GM19035 (cell line): ENCODE measurements at regions not wholly inside any gene's neighbourhood (a gene's known extent, or its start where the extent isn't known, plus 50 kb on each side); places are given as distances from the start of the nearest gene placed in this dataset.
"Not testable (repeated sequence)": the region's sequence is repeated elsewhere in the genome, so short reads cannot be mapped to it uniquely, and the experiment has no call there.

ENCODE experiments used
- ATAC-seq: cut with Tn5 transposase; IDR thresholded peaks from one replicate; pipeline ENCODE4 v1.9.1; 2021; ENCODE audit not compliant: unreplicated experiment

DNA sequence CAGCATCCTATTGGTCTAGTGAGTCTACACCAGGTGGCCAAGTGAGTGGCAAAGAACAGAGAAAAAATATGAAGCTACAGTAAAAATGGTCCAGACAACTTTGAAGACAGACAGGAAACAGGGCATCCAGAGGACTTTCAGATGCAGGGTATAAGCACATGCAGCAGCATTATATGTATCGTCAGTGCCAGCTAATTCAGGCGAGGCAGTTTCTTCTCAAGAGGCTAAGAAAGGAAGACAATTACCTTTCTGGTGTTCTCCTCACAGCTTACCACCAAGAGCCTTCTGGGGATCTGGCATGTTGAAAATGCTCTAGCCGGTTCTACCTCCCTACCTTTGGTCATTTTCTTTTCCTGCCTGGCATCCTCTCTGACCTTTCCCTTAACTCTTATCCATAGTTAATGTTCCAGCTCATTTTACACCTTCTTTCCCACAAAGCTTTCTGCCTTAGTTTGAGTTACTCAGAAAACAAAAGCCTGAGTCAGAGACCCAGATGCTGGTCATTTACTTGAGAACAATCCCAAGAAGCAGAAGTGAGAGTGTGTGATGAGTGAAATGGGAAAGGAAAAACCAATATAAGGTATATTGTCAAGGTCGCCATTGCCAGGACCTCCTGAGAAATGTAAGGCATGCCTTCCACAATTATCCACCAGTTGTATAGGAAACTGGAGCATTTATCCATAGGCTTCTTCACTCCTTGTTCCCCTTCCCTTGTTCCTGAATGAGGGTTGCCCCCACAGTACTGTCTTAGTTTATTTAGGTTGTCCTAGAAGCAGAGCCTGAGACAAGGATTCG is 444.1 kb downstream of the PLPP3 start:
- peak; percentile 40 for ATAC-seq

DNA sequence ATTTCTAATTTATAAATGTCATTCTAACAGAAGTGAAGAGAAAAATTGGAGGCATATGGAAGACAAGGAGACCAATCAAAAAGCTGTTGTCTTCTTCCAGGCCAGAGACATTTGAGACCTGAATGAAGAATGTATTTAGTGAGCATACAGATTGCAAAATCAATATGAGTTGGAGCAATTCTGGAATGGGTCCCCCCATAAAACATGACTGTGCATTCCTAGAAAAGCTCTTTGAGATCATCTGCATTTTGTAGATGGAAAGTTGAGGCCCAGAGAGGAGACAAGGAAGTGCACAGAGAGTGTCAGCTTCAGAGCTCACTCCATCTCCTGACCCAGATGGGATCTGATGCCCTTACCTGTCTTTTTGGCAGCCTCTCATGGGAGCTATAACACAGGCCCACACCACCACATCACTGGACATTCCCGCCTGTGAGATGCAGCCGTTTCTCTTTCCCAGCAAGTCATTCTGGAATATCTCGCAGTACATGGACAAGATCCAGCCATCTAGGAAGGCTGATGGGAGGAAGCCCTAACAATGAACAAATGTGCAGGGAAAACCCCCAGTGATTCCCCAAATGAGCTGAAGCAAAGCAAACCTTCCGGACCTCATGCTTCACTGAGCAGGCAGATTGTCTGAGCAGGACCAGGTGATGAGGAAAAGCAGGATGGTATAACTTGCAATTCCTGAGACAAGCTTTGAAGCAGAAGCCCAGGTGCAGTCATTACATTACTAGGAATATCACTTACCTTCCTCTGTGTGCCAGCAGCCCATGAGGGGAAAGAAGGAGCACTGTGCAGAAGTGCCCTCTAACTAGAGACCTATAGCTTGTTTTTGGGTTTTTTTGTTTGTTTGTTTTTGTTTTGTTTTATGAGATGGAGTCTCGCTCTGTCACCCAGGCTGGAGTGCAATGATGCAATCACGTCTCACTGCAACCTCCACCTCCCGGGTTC is 445.6 kb downstream of the PLPP3 start:
- peak; percentile 65 for ATAC-seq

DNA sequence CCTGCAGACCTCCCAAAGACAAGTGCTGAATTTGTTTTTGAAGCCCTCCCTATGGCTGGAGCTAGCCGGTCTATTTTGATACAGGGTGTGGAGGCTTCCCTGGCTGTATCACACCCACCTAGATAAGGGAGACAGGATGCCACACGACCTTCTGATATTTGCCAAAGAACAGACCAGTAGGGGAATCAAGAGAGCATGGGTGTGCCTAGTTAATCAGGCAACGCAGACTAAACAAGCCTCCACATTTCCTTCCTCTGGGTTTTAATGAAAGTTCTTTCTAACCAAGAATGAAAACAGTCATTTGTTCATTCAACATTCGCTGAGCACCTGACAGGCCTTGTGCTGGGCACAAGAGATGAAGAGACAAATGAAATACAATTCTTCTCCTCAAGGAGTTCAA is 446.8 kb downstream of the PLPP3 start:
- no peak for ATAC-seq

DNA sequence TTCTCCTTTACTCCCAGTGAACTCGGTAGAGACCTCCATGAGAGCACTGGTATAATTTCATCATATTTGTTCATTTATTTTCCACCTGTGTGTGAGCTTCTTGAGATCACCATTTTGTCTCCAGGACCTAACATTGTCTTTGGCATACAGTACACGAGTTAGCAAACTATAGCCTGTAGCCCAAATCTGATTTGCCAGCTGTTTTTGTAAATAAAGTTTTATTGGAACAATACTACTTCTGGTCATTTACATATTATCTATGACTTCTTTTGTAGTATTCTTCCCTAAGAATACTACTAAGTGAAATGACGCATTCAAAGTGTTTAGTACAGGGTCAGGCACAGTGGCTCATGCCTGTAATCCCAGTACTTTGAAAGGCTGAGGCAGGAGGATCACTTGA is 449.5 kb downstream of the PLPP3 start:
- no peak for ATAC-seq

DNA sequence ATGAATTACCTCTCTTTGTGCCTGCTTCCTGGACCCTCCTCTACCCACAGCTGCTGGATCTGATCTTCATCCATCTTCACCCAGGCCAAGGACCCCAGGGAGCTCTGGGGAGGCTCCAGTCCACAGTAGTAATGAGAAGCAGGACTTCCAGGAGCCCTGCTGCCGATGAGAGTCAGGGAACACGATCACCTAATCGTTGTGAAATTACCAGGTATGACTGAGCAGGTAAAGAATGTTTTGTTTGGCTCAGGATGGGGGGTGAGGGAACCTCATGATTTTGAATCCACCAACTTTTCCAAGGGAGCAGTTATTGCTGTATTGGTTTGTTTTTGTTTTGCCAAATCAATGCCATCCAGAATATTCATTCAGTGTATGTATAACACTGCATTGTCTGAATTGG is 454.0 kb downstream of the PLPP3 start:
- ATAC-seq, result no peak

DNA sequence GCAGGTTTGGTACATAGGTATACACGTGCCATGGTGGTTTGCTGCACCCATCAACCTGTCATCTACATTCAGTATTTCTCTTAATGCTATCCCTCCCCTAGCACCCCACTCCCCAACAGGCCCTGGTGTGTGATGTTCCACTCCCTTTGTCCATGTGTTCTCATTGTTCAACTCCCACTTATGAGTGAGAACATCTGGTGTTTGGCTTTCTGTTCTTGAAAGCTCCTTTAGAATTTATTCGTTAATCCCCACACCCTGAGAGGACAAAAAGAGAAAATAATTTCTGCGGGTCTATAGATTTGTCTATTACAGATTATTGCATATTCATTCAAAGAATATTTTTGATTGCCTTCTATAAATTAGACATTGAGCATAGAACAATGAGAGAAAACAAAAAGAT is 455.5 kb downstream of the PLPP3 start:
- ATAC-seq, result no peak

DNA sequence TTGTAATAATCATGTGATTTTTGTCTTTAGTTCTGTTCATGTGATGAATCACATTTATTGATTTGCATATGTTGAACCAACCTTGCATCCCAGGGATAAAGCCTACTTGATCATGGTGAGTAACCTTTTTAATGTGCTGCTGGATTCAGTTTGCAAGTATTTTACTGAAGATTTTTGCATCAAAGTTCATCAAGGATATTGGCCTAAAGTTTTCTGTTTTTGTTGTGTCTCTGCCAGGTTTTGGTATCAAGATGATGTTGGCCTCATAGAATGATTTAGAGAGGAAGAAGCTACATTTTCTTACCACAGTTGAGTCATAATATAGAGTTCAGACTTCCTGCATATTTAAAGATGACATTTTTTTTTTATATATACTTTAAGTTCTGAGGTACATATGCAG is 455.9 kb downstream of the PLPP3 start:
- no peak for ATAC-seq

DNA sequence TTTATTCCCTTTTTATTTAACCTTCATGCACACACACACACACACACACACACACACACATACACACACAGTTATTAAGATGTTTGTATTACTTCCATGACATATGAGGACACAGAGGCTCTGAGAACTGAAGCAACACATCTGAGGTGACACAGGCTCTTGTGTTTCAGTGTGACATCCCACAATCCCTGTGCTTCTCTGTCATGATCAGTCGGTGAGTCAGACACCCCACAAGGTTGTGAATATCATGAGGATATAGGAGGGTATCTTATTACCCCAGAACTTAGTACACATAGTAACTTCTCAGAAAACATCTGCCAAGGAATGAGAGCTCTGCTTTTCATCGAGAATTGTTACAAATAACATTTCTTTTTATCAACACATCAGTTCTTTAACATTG is 459.3 kb downstream of the PLPP3 start:
- no peak for ATAC-seq

DNA sequence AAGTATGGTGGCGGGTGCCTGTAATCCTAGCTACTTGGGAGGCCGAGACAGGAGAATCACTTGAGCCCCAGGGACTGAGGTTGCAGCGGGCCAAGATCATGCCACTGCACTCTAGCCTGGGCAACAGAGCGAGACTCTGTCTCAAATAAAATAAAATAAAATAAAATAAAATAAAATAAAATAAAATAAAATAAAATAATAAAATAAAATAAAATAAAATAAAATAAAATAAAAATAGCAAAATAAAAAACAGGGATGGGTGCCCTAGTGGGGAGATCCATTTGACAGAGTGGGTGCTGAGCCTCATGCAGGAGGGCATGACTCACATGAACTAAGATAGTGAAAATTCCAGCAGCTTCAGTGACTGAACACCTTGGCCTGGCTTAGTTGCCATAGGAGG is 460.7 kb downstream of the PLPP3 start:
- ATAC-seq, result not testable (repeated sequence)

DNA sequence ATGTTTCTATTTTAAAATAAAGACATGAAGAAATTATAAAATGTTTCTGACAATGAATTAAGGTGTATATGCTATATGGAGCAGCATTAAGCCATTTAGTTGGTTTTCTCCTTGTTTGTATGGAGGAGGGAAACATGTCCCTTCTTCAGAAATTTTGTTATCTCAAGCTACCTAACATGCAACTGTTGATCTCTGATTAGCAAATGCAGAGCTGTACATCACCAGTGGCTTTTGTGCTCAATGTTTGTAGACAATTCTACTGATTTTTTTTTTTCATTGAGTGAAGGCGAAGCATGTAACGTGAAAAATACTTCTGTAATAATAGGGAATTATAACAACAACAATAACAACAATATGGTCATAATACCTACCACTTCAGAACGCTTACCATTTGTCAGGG is 463.7 kb downstream of the PLPP3 start:
- ATAC-seq, result no peak

DNA sequence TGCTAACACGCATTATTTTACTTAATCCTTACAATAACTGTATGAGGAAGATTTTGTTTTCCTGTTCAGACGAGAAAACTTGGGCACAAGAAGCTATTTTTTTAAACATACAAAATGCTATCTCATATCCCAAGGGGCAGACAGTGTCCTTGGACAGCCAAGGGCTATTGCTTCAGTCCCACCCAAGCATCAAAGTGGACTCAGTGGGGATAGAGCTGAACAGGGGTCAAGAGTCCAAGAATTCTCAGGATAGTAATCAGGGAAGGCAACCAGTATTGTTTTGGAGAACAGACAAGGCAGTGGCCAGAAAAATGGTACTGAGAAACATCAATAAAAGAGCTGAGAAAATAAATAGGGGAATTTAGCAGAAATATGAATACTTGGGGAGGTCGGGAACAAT is 465.7 kb downstream of the PLPP3 start:
- no peak for ATAC-seq

DNA sequence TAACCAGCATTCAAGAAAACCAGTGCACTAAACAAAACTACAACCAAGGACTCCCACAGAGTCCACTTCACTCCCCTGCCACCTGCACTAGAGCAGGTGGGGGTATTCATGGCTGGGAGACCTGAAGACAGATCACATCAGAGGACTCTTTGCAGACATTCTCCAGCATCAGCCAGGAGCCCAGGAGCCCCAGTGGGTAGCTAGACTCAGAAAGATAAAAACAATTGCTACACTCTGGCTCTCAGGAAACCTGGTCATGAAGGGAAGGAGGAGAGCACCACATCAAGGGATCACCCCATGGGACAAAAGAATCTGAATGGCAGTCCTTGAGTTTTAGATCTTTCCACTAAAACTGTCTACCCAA is 472.1 kb downstream of the PLPP3 start:
- ATAC-seq, result no peak

DNA sequence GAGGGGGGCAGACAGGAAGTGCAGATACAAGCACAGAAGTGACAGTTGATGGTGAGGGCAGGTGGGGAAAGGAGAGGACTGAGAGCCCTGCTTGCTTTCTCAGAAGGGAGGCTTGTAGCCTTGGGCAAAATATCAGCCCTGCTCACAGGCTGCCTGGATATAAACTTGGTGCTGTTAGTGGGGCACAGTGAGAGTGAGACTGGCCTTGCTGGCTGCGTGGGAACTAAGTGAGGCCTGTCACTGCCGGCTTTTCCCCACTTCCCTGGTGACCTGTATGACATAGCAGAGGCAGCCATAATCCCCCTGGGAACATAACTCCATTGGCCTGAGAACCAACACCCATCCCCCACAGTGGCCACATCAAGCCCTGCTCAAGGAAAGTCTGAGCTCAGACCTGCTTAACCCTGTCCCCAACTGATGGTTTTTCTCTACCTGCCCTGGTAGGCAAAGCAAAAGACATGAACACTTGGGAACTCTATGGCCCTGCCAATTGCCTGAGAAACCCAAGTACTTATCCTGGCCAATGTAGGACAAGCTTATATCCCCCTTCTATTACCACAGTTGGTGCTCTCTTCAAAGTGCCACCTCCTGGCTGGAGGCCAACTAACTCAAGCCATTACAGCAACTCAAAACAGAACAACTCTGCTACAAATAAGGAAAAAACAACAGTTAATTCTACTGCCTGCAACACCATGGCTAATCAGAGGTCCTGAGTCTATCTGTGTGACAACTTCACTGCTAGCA is 472.7 kb downstream of the PLPP3 start:
- ATAC-seq, result no peak

DNA sequence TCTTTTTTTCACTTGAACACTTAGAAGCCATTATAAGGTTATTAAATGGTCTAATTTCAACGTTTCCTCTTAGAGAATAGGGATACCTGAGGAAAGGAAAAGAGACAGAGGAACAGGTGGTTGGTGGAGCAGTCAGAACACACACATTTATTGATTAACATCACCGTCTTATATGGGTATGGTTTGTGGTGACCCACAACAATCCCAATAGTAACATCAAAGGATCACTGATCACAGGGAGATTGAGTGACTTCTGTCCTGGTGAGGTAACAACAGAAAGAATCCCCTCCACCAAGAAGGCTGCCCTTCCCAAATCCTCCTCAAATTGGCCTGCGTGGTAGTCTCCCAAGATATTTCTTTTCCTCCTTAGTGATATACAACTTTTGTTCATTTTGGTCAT is 474.0 kb downstream of the PLPP3 start:
- ATAC-seq, result no peak

DNA sequence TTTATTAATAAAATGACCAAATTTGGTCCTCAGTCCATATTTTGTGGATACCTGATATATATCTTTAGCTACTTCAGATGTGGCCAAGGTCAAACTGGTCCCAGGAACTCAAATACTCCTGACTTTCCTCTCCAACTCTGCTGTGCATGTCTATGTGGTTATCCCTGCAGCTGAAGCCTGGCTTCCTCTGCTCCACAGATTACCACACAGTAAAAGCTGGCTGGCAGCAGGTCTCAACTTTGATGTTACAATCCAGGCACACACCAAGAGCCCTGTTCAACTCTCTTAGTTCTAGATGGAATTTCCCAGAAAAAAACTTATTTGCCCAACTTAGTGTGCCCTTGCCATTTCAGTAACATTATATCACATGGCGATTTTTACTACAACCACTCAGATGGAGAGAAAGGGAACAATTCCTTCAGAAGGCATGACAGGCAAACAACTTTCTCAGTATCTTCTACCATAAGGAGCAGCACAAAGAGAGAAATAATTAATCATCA is 479.5 kb downstream of the PLPP3 start:
- ATAC-seq, result no peak

DNA sequence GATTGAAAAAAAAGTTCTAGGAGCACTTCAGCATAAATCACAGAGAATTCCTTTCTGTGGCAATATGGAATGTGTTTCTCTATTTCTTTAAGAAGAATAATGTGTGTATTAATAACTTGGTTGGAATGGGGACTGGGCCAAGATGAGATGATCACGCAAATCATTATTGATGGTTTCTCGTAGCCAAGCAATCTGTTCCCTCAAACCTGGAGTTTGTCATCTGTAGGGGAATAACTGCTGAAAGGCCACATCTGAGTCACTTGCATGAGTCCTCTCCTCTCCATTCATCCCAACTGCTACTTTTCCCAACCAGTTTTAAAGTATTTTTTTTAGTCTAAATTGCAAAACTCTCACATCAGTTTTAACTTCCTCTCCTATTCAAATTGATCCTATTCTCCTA is 480.4 kb downstream of the PLPP3 start:
- ATAC-seq, result no peak

DNA sequence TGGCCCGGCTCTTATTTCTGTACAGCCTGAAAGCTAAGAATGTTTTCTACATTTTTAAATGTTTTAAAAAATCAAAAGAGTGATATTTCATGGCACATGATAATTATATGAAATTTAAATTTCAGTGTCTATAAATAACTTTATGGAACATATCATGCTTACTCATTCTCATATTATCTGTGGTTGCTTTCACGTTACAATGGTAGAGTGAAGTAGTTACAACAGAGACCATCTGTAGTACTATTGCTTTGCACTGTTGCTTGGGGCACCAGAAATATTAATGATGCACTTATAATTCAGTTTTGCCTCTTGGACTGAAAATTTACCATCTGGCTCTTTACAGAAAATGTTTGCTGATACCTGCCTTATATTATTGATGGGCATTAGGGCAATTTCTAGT is 481.6 kb downstream of the PLPP3 start:
- no peak for ATAC-seq

DNA sequence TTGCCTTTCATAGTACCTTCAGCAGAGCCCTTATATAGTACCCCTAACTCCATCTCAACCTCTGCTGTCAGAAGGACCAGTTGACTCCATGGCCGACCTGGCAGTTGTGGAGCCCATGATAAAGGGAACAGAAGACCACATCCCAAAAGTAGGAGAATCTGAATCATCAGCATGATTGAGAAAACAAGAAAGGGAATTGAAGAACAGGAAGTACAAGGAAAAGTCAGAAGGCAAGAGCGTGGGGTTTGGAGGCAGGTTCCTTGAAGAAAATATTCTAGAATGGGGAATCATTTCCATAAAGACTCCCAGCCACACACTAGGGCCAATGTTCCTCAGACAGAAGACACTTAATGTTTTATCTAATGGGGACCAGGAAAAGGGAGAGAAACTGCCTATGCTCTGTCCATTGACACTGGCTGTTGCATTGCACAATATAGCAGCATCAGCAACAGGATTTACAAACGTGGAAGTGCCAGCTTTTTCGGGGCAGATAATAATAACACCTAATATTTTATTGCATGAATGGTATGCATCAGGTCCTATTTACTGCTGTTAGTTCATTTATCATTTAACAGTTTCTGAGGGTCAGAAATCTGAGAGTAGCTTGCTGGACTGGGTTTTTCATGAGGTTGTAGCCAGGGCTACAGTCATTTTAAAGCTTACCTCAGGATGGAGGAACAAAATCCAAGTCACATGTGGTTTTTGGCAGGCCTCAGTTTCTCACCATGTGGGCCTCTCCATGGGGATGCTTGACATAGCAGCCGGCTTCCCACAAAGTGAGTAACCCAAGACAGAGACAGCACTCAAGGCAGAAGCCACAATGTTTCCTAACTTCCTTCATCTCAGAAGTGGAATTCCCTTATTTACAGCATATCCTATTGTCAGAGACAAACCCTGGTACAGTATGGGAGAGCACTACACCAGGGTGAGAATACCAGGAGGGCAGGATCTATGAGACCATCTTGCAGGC is 483.4 kb downstream of the PLPP3 start:
- no peak for ATAC-seq

DNA sequence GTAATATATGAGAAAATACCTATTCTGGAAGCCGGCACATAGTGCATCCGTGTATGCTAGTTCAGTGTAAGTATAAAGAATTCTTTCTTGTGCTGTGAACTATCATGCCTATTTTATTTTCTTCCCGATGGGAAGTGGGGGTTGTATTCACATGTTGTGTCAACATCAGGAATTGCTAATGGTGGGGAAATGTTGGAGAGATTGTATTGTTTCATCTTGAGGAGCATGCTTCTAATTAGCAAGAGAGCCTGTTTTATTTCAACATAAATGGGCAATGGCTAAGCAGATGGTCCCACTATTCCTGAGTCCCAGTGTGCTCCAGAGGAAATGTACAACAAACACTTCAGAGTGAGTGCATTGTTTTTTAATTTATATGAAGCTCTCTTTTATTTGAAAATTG is 485.2 kb downstream of the PLPP3 start:
- ATAC-seq, result no peak
